Stomach (tissue), 4 donors: ENCODE measurements at regions not wholly inside any gene's neighbourhood (a gene's known extent, or its start where the extent isn't known, plus 50 kb on each side); places are given as distances from the start of the nearest gene placed in this dataset.
A peak's percentile ranks its signal among the peaks of the same experiment; 100 is the strongest.

Experiments used
- POLR2A ChIP-seq, 4 donors: fragments of 450-650 bp; IDR thresholded peaks; one replicate each; pipeline ENCODE4 v1.6.1; 2016; ENCODE audit warnings: antibody characterized with exemption in 4 of 4, control low read depth in 2 of 4, mild to moderate bottlenecking in 1 of 4, moderate library complexity in 1 of 4
- POLR2AphosphoS5 ChIP-seq, 3 donors: sonication (generic); formaldehyde crosslinking; IDR thresholded peaks; one replicate each; pipeline ENCODE4 v1.6.1; 2016; ENCODE audit warnings: antibody characterized with exemption in 3 of 3
- TF ChIP-seq, protein P1 (sequence below), 7 experiments: fragments of 450-650 bp in 4 of 7; fragments of 200-600 bp in 3 of 7; sonication (generic) in 3 of 7; IDR thresholded peaks; one replicate each; pipeline ENCODE4 v1.5.1; 2016 to 2019; ENCODE audit warnings: antibody characterized with exemption in 7 of 7, control low read depth in 2 of 7, mild to moderate bottlenecking in 1 of 7

DNA sequence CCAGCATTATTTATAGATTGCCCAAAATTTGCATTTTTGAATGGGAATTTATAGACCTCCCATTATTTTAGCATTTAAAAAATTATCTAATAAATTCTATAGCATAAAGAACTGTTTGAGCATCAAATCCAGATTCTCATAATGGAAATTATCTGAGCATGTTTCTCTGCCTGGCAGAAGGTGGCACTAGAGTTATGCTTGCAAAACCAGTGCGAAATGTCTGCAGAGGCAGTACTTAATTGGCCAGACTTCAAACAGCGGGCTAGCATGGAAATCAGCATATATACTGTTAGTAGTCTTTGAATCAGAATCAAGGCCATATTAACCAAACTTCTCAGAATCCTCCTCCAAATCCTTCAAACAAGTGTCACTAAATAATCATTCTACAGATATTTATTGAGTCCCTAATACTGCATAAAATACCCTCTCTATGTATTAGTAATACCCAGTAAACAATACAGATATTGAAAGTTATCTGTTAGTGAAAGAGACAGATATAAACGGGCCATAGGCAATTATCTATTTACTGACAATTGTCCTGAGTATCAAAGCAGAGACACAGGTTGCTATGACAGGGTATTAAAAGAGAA, 78.7 kb upstream of the DCLK2 start:
- TF ChIP-seq, protein P1, sequence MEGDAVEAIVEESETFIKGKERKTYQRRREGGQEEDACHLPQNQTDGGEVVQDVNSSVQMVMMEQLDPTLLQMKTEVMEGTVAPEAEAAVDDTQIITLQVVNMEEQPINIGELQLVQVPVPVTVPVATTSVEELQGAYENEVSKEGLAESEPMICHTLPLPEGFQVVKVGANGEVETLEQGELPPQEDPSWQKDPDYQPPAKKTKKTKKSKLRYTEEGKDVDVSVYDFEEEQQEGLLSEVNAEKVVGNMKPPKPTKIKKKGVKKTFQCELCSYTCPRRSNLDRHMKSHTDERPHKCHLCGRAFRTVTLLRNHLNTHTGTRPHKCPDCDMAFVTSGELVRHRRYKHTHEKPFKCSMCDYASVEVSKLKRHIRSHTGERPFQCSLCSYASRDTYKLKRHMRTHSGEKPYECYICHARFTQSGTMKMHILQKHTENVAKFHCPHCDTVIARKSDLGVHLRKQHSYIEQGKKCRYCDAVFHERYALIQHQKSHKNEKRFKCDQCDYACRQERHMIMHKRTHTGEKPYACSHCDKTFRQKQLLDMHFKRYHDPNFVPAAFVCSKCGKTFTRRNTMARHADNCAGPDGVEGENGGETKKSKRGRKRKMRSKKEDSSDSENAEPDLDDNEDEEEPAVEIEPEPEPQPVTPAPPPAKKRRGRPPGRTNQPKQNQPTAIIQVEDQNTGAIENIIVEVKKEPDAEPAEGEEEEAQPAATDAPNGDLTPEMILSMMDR (IDR thresholded peaks at IDR 0.05) = peak in 5 of 7 experiments; percentile 28 to 39 (median 34)
- TF ChIP-seq POLR2A (IDR thresholded peaks at IDR 0.05) = no peak
- no peak for TF ChIP-seq POLR2AphosphoS5 (IDR thresholded peaks at IDR 0.05)
